Mesenchymal stem cell (in vitro differentiated cells and primary cell): ENCODE measurements at regions not wholly inside any gene's neighbourhood (a gene's known extent, or its start where the extent isn't known, plus 50 kb on each side); places are given as distances from the start of the nearest gene placed in this dataset.

Experiments used
- DNase-seq: peaks from one replicate; pipeline ENCODE4 v3.0.0-alpha.2; 2013
- H2AFZ ChIP-seq: one replicate; pipeline ENCODE4 v1.6.1; 2013; ENCODE audit warnings: low read depth, mild to moderate bottlenecking, control low read depth, inconsistent platforms, low read length, moderate library complexity
- H2AK5ac ChIP-seq: 2 replicates; pipeline ENCODE4 v1.6.1; 2013; ENCODE audit warnings: low read length, moderate library complexity, mild to moderate bottlenecking, inconsistent platforms; ENCODE audit not compliant: severe bottlenecking
- H2BK120ac ChIP-seq: one replicate; pipeline ENCODE4 v1.6.1; 2013; ENCODE audit warnings: low read depth, mild to moderate bottlenecking, inconsistent platforms, low read length, moderate library complexity
- H2BK12ac ChIP-seq, 2 experiments: one replicate each; pipeline ENCODE4 v1.6.1; 2013; ENCODE audit warnings: inconsistent platforms in 2 of 2, low read length in 2 of 2, mild to moderate bottlenecking in 2 of 2, moderate library complexity in 2 of 2, control low read depth in 1 of 2
- H2BK15ac ChIP-seq: one replicate; pipeline ENCODE4 v1.6.1; 2013; ENCODE audit warnings: mild to moderate bottlenecking, low read depth, inconsistent platforms; ENCODE audit not compliant: poor library complexity, severe bottlenecking
- H2BK5ac ChIP-seq: 2 replicates; pipeline ENCODE4 v1.6.1; 2013; ENCODE audit warnings: low read depth, mild to moderate bottlenecking, low read length, control low read depth, inconsistent platforms; ENCODE audit not compliant: poor library complexity, severe bottlenecking
- H3K14ac ChIP-seq, 2 experiments: one replicate each; pipeline ENCODE4 v1.6.1; 2013; ENCODE audit warnings: inconsistent platforms in 2 of 2, low read length in 2 of 2, control low read depth in 1 of 2, mild to moderate bottlenecking in 1 of 2, moderate library complexity in 1 of 2
- H3K18ac ChIP-seq, 2 experiments: one replicate each; pipeline ENCODE4 v1.6.1; 2013; ENCODE audit warnings: inconsistent platforms in 2 of 2, low read length in 2 of 2, control low read depth in 1 of 2, low read depth in 1 of 2, mild to moderate bottlenecking in 1 of 2
- H3K23ac ChIP-seq, 2 experiments: one replicate each; pipeline ENCODE4 v1.6.1; 2013; ENCODE audit warnings: inconsistent platforms in 2 of 2, low read length in 2 of 2, mild to moderate bottlenecking in 2 of 2, moderate library complexity in 2 of 2, control low read depth in 1 of 2
- H3K27ac ChIP-seq: 2 replicates; pipeline ENCODE4 v1.5.1; 2013; ENCODE audit warnings: mild to moderate bottlenecking, moderate library complexity, low read length, control low read depth, inconsistent platforms; ENCODE audit not compliant: poor library complexity, severe bottlenecking
- H3K27me3 ChIP-seq, 2 experiments: 2 replicates each; pipeline versions ENCODE4 v1.6.1 to v1.7.0; 2013; ENCODE audit warnings: low read length in 2 of 2, mild to moderate bottlenecking in 2 of 2, moderate library complexity in 2 of 2, control low read depth in 1 of 2, inconsistent platforms in 1 of 2; ENCODE audit not compliant: control insufficient read depth in 1 of 2, insufficient read depth in 1 of 2
- H3K36me3 ChIP-seq, 2 experiments: 2 replicates each; pipeline versions ENCODE4 v1.6.1 to v1.7.0; 2013; ENCODE audit warnings: low read length in 2 of 2, control low read depth in 1 of 2, inconsistent platforms in 1 of 2, low read depth in 1 of 2, mild to moderate bottlenecking in 1 of 2; ENCODE audit not compliant: insufficient read depth in 2 of 2, control insufficient read depth in 1 of 2
- H3K4ac ChIP-seq, 2 experiments: one replicate each; pipeline ENCODE4 v1.6.1; 2013; ENCODE audit warnings: inconsistent platforms in 2 of 2, low read length in 2 of 2, mild to moderate bottlenecking in 2 of 2, moderate library complexity in 2 of 2, control low read depth in 1 of 2, low read depth in 1 of 2
- H3K4me1 ChIP-seq: 2 replicates; pipeline ENCODE4 v1.6.1; 2013; ENCODE audit warnings: low read depth, low read length, control low read depth; ENCODE audit not compliant: control insufficient read depth, insufficient read depth
- H3K4me2 ChIP-seq: 2 replicates; pipeline ENCODE4 v1.6.1; 2013; ENCODE audit warnings: low read length, mild to moderate bottlenecking, inconsistent platforms; ENCODE audit not compliant: poor library complexity, severe bottlenecking
- H3K4me3 ChIP-seq, 2 experiments: 2 replicates each; pipeline versions ENCODE4 v1.5.1 to v1.7.0; 2013; ENCODE audit warnings: low read length in 2 of 2, mild to moderate bottlenecking in 2 of 2, control low read depth in 1 of 2, low read depth in 1 of 2; ENCODE audit not compliant: insufficient read depth in 1 of 2
- H3K79me1 ChIP-seq: replicated peaks from 2 replicates; pipeline ENCODE4 v1.6.1; 2013; ENCODE audit warnings: mild to moderate bottlenecking, control low read depth, low read length, inconsistent platforms; ENCODE audit not compliant: poor library complexity, severe bottlenecking
- H3K9ac ChIP-seq: 2 replicates; pipeline ENCODE4 v1.7.0; 2013; ENCODE audit warnings: mild to moderate bottlenecking, low read length, moderate library complexity
- H3K9me3 ChIP-seq: 2 replicates; pipeline ENCODE4 v1.7.0; 2013; ENCODE audit warnings: mild to moderate bottlenecking, low read length; ENCODE audit not compliant: control insufficient read depth
- H4K8ac ChIP-seq: one replicate; pipeline ENCODE4 v1.6.1; 2013; ENCODE audit warnings: inconsistent platforms, mild to moderate bottlenecking, low read length, moderate library complexity
- H4K91ac ChIP-seq: one replicate; pipeline ENCODE4 v1.6.1; 2013; ENCODE audit warnings: mild to moderate bottlenecking, low read length, inconsistent platforms
- WGBS: methylation state at CpG from one replicate; pipeline ENCODE4 v1.1.7; 2013; ENCODE audit warnings: mixed read lengths; 5-methylcytosine and 5-hydroxymethylcytosine counted together

- H3K9me3 ChIP-seq: no peaks in the 10 kb centered on the region
- H3K79me1 ChIP-seq: no peaks in the 10 kb centered on the region
- no peak overlapping the region for H2BK12ac ChIP-seq
- H3K4me2 ChIP-seq: no peak overlapping the region
- no peak overlapping the region for H4K91ac ChIP-seq
- no peak overlapping the region for H3K9ac ChIP-seq
- H3K4ac ChIP-seq: no peak overlapping the region
- H3K14ac ChIP-seq: no peak overlapping the region
- no peaks in the 10 kb centered on the region for H3K27me3 ChIP-seq
- no peaks in the 10 kb centered on the region for H3K4me1 ChIP-seq
- no peak overlapping the region for H2BK5ac ChIP-seq
- no peak for DNase-seq
- H2AK5ac ChIP-seq: no peak overlapping the region
- WGBS: 100% methylated on average over 1 of the region's 2 CpGs
- no peak overlapping the region for H3K27ac ChIP-seq
- H2AFZ ChIP-seq: no peak overlapping the region
- H2BK15ac ChIP-seq: no peak overlapping the region
- no peak overlapping the region for H3K18ac ChIP-seq
- H3K4me3 ChIP-seq: no peak overlapping the region
- no peak overlapping the region for H4K8ac ChIP-seq
- H3K36me3 ChIP-seq: no peaks in the 10 kb centered on the region
- no peak overlapping the region for H2BK120ac ChIP-seq
- H3K23ac ChIP-seq: no peak overlapping the region
Observed at GRCh38 chr14:80428671-80429070, 217.4 kb upstream of the DIO2 start.

DNA sequence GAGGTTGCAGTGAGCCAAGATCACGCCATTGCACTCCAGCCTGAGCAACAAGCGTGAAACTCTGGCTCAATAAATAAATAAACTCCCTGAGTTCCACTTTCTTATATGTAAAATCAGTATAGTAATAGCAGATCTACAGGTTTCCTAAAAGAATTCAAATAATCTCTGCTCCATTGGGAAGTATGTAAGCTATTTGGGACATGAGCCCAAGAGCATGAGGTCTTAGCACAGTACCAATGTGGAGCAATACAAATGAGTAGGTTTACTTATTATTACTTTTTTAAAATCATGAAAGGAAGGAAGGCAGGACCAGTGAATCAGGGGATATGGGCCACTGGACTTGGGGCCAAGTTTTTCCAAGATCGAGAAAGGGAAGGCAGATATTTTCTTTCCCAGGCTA is 216.9 kb upstream of the DIO2 start:
- Histone ChIP-seq H3K18ac (no peak overlapping the region), H4K8ac (no peak overlapping the region), H3K23ac (no peak overlapping the region)

DNA sequence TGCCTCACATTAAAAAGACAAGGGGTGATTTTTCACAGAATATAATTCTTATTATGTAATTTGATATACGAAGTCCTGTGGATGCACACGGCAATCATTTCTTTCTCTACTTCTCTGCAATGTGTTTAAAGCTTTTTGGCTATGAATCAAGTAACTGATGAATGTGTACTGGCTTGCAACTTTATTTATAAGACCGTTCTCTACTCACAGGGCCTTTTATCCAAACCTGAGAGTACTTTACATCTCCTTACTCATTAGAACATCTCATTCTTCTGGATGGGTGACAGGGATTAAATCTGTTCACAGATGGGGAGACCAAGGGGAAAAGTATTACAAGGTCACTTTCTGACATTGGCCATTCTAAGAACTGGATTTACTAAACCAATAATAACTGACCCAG is 215.8 kb upstream of the DIO2 start:
- no peaks in the 10 kb centered on the region for H3K27me3 ChIP-seq
- H3K4me2 ChIP-seq: no peak overlapping the region
- no peak overlapping the region for H3K27ac ChIP-seq
- no peaks in the 10 kb centered on the region for H3K9me3 ChIP-seq
- no peak overlapping the region for H3K14ac ChIP-seq
- H3K9ac ChIP-seq: no peak overlapping the region
- no peaks in the 10 kb centered on the region for H3K4me1 ChIP-seq
- no peak overlapping the region for H2AK5ac ChIP-seq
- no peak overlapping the region for H4K91ac ChIP-seq
- no peak overlapping the region for H2BK120ac ChIP-seq
- H2BK12ac ChIP-seq: no peak overlapping the region
- no peak overlapping the region for H4K8ac ChIP-seq
- no peak overlapping the region for H3K23ac ChIP-seq
- H3K36me3 ChIP-seq: no peaks in the 10 kb centered on the region
- H3K79me1 ChIP-seq: no peaks in the 10 kb centered on the region
- no peak overlapping the region for H3K4ac ChIP-seq
- 94% methylated on average over 2 of the region's 3 CpGs for WGBS
- H3K18ac ChIP-seq: no peak overlapping the region
- no peak overlapping the region for H2BK15ac ChIP-seq
- no peak overlapping the region for H2AFZ ChIP-seq
- peak; percentile 2 for DNase-seq
- no peak overlapping the region for H3K4me3 ChIP-seq
- H2BK5ac ChIP-seq: no peak overlapping the region

More for the DNA sequence above, 216.9 kb upstream of the DIO2 start:
- Histone ChIP-seq H2AK5ac (no peak overlapping the region), H3K36me3 (no peaks in the 10 kb centered on the region), H3K14ac (no peak overlapping the region), H3K4me2 (no peak overlapping the region), H3K4me1 (no peaks in the 10 kb centered on the region), H4K91ac (no peak overlapping the region), H3K9me3 (no peaks in the 10 kb centered on the region), H3K27me3 (no peaks in the 10 kb centered on the region), H2BK12ac (no peak overlapping the region), H3K79me1 (no peaks in the 10 kb centered on the region), H3K4me3 (no peak overlapping the region), H3K9ac (no peak overlapping the region), H2BK5ac (no peak overlapping the region), H3K4ac (no peak overlapping the region), H2BK15ac (no peak overlapping the region), H2AFZ (no peak overlapping the region), H2BK120ac (no peak overlapping the region), H3K27ac (no peak overlapping the region)
- DNase-seq: no peak
- no CpG with 5 or more reads among the region's 3 CpGs for WGBS

DNA sequence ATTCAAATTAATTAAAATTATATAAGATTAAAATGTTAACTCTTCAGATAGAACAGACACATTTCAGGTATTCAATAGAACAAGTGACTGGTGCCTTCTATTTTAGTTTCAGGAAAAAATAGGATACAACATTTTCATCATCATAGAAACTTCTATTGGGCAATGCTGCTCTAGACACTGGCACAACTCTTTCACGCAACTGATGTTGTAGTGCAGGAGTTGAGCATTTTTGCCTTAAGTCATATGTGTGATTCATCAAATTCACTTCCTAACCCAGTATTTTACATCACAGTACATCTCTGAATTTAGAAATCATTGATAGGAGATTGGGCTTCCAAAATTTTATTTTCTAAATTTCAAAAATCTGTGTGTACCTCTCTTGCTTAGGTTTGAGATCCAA is 215.4 kb upstream of the DIO2 start:
- Histone ChIP-seq H2BK12ac (no peak overlapping the region), H3K9me3 (no peaks in the 10 kb centered on the region), H3K23ac (no peak overlapping the region), H2BK5ac (no peak overlapping the region), H3K9ac (no peak overlapping the region), H3K36me3 (no peaks in the 10 kb centered on the region), H4K8ac (no peak overlapping the region), H3K4me1 (no peaks in the 10 kb centered on the region), H2BK120ac (no peak overlapping the region), H2AK5ac (no peak overlapping the region), H3K27me3 (no peaks in the 10 kb centered on the region), H3K18ac (no peak overlapping the region), H2AFZ (no peak overlapping the region), H3K4me2 (no peak overlapping the region), H4K91ac (no peak overlapping the region), H3K4ac (no peak overlapping the region), H3K27ac (no peak overlapping the region), H3K14ac (no peak overlapping the region), H3K4me3 (no peak overlapping the region), H3K79me1 (no peaks in the 10 kb centered on the region), H2BK15ac (no peak overlapping the region)
- WGBS: 100% methylated on average over 1 of the region's 1 CpG
- peak; percentile 14 for DNase-seq
